ENCODE measurements at regions not wholly inside any gene's neighbourhood (a gene's known extent, or its start where the extent isn't known, plus 50 kb on each side); places are given as distances from the start of the nearest gene placed in this dataset.

DNA sequence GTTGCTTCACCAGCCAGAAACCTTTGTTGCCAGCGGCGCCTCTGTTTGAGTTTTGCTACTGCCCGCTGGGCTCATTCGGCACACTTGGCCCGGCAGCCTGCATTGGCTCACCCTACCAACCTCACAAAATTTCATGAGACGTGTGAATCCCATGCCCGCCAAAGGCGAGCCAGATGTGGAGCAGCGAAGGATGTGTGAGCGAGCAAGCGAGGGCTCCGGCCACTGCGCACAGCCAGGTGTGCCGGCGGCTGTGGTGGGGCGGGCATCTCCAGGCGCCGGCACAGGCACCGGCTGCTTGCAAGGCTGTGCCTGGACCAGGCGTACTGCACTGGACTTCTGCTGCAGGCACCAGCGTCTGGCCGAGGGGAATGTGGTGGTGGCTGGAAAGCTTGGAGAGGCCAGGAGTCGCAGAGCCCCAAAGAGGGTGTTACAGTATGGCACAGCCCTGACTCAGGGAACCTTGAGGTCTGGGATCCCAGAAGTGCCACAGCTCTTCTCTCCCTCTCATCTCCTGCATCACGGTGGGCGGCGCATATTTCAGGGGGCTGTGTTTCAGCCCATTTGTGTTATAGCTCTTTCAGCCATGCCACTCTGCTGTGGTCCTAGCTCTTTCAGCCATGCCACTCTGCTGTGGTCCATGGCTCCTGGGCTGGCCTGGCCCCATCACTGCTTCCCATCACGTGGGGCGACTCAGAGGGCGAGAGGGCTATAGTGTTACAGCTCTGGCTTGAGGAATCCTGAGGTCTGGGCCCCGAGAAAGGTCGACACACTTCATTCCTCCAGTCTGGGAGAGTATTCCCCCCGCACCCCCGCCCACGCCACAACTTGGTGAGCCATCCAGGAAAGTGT is 592.0 kb upstream of the SLITRK5 start:
- peak; percentile 82 for DNase-seq (ENCODE audit: low spot score)

GRCh38 chr13:87080100-87080779 is 590.9 kb upstream of the SLITRK5 start:
- no peak for DNase-seq (ENCODE audit: low spot score)

GRCh38 chr13:87084192-87084591 is 587.0 kb upstream of the SLITRK5 start:
- no peak for DNase-seq (ENCODE audit: low spot score)

DNA sequence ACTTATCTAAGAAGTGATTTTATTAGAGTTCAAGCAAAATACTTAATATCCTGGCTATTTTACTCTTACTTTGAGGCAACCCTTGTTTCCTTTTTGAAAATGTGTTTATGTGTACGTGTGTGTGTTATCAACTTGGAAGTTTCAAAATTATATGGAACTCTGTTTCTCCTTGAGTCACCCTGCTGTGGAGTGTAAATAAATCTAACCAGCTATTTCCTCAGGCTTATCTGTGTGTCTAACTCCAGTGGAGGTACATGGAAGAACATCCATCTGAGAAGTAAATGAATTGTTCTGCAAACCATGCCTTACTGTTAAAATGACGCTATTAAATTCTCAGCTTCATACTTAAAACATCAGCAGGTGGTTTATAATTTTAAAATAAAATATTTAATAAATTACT is 583.4 kb upstream of the SLITRK5 start:
- no peak for DNase-seq (ENCODE audit: low spot score)

- no peak for DNase-seq (ENCODE audit: low spot score)
Observed at GRCh38 chr13:87089391-87089790, 581.8 kb upstream of the SLITRK5 start.

- no peak for DNase-seq (ENCODE audit: low spot score)
Observed at GRCh38 chr13:87093399-87093798, 577.8 kb upstream of the SLITRK5 start.

- no peak for DNase-seq (ENCODE audit: low spot score)
Observed at GRCh38 chr13:87094646-87095045, 576.5 kb upstream of the SLITRK5 start.

DNA sequence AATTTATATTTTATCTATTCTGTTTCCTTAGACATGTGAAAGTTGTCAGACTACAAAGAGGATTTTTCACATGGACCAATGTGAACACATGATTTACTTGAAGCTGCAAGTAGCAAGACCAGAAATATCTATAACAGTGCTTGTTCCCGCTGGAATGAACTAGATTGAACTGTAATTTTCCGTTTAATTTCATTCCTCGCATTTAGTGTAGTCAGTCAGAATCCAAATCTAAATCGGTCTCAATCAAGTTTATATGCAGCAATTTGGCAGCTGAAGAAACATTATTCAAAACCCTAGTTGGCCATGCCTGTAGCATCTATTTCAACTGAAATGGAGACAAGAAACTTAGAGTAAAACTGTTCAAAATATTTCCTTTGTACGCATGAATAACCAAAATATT is 570.7 kb upstream of the SLITRK5 start:
- no peak for DNase-seq (ENCODE audit: low spot score)

DNA sequence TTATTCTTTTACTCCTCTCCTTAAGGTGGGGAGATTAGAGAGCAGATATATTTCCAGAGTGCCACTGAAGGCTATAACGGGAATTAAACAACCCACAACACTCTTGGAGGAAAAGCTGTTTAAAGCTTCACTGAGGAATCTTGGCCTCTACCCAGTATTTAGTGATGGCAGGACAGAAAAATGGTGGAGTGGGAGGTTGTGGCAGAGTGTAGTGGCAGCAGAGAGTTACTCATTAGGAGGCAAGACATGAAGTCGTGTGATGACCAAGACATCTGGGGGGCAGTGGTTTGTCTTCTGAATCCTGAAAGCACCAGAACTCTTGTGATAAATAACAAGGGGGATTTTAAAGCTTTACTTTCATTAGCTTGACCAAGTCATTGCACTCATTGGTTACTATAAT is 563.5 kb upstream of the SLITRK5 start:
- no peak for DNase-seq (ENCODE audit: low spot score)

DNA sequence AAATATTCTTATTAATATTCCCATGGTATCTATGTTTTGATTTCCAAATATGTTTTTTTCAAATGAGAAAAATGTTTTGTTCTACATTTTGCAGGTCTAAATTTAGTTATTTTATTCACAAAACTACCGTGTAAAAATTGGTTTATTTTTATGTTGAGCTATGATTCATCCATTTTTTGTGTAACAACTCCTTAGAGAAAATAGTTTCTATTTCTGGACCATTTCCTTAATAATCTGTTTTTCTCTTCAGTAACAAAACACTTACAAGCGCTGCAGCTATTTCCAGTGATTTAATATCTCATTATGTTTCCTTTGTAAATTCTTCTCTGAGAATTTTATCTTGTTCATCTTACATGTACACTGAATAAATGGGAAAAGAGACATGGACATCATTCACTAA is 550.7 kb upstream of the SLITRK5 start:
- DNase-seq (ENCODE audit: low spot score): no peak

DNA sequence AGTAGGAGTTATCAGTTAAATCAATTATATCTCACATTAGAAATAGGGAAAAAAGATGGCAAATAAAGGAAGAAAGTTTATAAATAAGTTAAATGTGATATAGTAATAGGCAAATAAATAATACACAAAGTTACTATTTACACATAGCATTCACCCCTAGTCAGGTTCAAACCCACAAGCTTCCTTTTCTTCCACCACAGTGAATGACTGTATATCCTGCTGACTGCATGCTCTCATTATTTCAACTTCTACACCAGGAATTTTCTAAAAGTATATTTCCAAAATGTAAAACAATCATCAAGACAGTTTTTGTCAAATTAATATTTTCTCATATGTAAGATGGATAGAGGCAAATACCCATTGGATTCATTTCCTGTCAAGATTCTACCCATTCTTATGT is 548.6 kb upstream of the SLITRK5 start:
- DNase-seq (ENCODE audit: low spot score): no peak

DNA sequence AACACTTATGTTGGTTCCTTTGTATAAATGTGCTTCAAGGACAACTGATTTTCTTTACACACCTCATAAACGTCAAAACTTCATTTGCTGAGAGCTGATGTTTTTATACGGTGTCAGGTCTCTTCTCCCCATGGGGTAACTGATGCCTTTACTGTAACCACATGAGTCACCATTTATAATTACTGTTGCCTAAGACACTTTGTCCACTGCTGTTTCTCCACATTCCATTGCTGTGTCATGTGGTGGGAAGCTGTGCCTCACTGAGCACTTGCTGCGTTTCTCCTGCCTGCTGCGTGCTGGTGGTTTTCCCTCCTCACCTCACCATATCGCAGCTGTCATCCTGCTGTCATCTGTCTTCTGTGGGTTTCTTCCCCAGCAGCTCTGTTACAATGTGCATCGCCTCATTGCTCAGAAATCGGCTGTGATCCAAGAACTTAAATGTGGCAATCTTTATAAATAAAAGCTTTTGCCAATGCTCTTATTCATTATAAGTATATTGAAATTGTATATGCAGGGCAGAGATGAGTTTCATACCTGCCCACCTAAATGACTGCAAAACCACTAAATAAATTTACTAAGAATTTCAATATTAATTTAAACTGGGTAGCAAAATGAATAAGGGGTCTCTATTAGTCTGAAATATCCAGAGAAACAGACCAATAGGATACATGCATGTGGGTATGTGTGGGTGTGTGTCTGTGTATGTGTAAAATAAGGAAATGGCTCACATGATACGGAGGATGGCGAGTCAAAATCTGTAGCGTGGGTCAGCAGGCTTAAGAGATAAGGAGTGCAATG is 547.0 kb upstream of the SLITRK5 start:
- DNase-seq (ENCODE audit: low spot score): no peak

DNA sequence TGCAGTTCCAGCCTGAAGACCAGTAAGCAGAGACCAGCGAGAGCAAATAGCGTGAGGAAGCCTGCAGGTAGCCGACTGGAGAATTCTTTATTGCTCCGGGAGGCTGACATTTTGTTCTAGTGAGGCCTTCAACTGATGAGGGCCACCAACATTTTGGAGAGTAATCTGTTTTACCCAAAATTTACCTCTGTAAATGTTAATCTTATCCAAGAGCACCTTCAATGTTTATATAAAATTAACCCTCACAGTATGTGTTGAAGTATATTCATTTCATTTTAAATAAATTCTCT is 546.4 kb upstream of the SLITRK5 start:
- no peak for DNase-seq (ENCODE audit: low spot score)

DNA sequence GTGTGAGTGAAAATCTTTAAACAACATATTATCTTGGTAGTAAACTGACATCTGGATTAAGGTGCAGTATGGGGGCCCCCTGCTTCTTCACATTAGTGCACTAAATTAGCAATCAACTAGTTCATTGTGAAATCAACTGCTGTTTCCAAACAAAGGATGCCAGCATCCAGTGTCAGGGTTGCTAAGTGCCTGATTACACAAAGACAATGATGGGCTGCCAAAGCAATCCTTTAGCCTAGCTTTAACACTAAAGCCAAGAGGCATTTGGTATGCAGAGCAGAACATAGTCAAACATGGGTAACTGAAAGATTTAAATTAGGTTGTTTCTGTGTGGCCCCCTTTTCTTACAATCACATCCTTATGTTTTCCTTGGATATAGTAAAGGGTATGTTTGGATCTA is 543.1 kb upstream of the SLITRK5 start:
- no peak for DNase-seq (ENCODE audit: low spot score)

- DNase-seq (ENCODE audit: low spot score): no peak
Observed at GRCh38 chr13:87128491-87128890, 542.7 kb upstream of the SLITRK5 start.

DNA sequence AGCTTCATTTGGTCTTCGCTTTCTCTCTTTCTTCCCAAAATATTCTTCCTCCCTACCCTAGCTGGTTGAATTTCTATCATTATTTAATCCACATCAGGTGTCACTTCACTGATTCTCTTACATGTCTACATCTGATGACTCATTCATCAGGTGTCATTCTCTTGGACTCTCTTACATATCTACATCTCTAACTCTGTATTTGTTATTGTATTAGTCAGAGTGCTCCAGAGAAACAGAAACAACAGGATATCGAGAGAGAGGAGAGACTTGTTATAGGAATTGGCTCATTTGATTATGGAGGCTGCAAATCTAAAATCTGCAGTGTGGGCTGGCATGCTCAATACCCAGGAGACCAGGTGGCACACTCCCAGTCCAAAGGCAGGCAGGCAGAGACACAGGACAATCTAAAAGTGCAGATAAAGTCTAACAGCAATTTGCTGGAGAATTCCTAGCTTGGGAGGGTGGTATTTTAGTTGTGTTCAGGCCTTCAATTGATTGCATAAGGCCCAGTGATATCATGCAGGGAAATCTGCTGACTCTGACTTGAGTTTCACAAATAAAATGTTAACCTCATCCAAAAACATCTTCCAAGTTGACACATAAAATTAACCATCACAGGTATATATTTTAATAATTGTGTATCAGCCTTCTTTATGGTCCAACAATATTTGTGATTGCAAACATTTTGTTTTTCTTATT is 541.4 kb upstream of the SLITRK5 start:
- no peak for DNase-seq (ENCODE audit: low spot score)

DNA sequence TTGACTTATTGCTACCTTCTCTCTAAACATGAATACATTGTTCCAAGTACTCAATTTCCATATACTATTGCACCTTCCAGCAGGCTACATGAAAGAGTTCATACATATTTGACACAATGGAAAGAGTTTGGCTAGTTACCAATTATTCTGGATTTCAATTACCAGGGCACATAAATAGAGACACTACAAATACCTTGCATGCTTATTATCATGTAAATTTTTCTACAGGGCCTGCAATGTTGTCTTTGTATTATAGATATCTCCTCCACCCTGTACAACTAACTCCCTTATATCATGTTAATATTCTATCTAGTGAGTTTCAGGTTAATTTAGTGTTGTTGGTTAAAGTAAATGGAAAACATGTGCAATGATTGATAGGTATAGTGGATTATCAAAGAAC is 540.7 kb upstream of the SLITRK5 start:
- DNase-seq (ENCODE audit: low spot score): no peak

DNA sequence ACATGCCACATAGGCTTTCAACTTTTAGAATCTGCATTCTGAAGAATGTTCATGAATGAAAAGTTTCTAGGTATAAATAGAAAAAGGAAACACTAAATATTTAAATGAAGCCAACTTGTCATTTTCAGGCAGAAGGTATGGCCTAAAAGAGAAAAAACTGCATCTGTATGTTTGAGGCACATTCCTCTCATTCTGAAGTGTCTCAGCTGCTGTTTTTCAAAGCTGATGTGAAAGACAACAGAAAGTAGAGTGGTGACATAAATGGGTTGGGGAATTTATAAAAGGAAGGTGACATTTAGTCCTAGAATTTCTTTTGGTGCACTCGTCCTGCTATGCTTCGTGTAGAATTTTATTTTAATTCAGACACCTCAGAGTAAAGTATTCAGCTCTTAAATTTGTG is 539.6 kb upstream of the SLITRK5 start:
- DNase-seq (ENCODE audit: low spot score): no peak

- no peak for DNase-seq (ENCODE audit: low spot score)
Observed at GRCh38 chr13:87138866-87139265, 532.3 kb upstream of the SLITRK5 start.

DNA sequence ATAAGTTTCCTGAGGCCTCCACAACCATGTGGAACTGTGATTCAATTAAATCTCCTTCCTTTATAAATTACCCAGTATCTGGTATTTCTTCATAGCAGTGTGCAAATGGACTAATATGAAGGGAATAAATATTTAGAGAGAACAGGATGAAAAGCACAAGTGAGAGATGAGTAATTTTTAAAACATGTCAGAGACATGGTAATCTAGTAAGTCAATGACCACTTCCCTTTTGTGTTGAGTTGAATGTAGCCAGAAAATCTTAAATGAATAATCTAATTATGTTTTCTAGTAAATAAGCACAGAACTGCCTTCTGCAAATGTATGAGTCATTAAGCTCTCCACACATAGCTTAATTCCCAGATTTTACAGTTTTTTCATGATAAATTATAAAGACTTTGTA is 524.1 kb upstream of the SLITRK5 start:
- DNase-seq (ENCODE audit: low spot score): no peak

DNA sequence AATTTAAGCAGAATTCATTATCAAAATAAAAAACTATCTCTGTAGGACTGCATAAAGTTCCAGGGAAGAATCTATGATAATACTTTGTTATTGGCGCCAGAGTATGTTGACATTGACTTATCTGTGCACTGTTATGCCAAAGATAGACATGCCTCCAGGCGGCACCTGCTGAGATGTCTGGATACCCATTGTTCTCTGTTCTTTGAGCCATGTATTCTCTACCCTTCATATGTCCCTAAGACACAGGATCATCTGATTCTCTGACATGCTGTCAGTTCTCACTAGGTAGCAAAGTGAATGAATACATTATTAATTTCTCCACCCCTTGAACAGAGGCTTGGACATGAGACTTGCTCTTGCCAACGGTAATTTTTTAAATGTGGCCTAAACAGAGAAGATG is 517.8 kb upstream of the SLITRK5 start:
- no peak for DNase-seq (ENCODE audit: low spot score)

GRCh38 chr13:87166348-87166747 is 504.8 kb upstream of the SLITRK5 start:
- no peak for DNase-seq (ENCODE audit: low spot score)
